Gastroesophageal sphincter (tissue), 4 donors: ENCODE measurements at regions not wholly inside any gene's neighbourhood (a gene's known extent, or its start where the extent isn't known, plus 50 kb on each side); places are given as distances from the start of the nearest gene placed in this dataset.

ENCODE experiments used
- ATAC-seq: fragments of 150-250 bp; one replicate; pipeline ENCODE4 v1.9.1; 2016; ENCODE audit warnings: mild to moderate bottlenecking, moderate library complexity
- H3K27ac ChIP-seq, 4 donors: fragments of 200-600 bp; sonication (generic) in 3 of 4; 1 replicate in 3 of 4; 2 replicates in 1 of 4; pipeline ENCODE4 v1.5.1; 2016 to 2019
- H3K27me3 ChIP-seq: fragments of 200-600 bp; sonication (generic); one replicate; pipeline ENCODE4 v1.5.1; 2019
- H3K36me3 ChIP-seq, 2 donors: fragments of 200-600 bp; sonication (generic); one replicate each; pipeline ENCODE4 v1.5.1; 2019; ENCODE audit warnings: control low read depth in 1 of 2
- H3K4me1 ChIP-seq, 3 donors: fragments of 200-600 bp; sonication (generic); 1 replicate in 2 of 3; 2 replicates in 1 of 3; pipeline ENCODE4 v1.5.1; 2016 to 2019; ENCODE audit warnings: control low read depth in 2 of 3
- H3K4me3 ChIP-seq, 2 donors: fragments of 200-600 bp; sonication (generic); one replicate each; pipeline ENCODE4 v1.5.1; 2019; ENCODE audit warnings: mild to moderate bottlenecking in 1 of 2, moderate library complexity in 1 of 2
- H3K9me3 ChIP-seq, 3 donors: fragments of 200-600 bp; sonication (generic); one replicate each; pipeline ENCODE4 v1.5.1; 2017 to 2019; ENCODE audit warnings: control low read depth in 2 of 3
- CTCF ChIP-seq, 4 experiments: fragments of 200-600 bp in 2 of 4; fragments of 450-650 bp in 2 of 4; sonication (generic) in 1 of 4; IDR thresholded peaks; one replicate each; pipeline ENCODE4 v1.5.1; 2017 to 2019; ENCODE audit warnings: antibody characterized with exemption in 4 of 4, mild to moderate bottlenecking in 2 of 4, moderate library complexity in 2 of 4
- EP300 ChIP-seq: sonication (generic); formaldehyde crosslinking; IDR thresholded peaks from one replicate; pipeline ENCODE4 v1.6.1; 2017; ENCODE audit warnings: antibody characterized with exemption, mild to moderate bottlenecking
- POLR2A ChIP-seq, 2 donors: fragments of 450-650 bp; IDR thresholded peaks; one replicate each; pipeline ENCODE4 v1.6.1; 2017; ENCODE audit warnings: antibody characterized with exemption in 2 of 2, mild to moderate bottlenecking in 2 of 2, moderate library complexity in 1 of 2
- POLR2AphosphoS5 ChIP-seq: sonication (generic); formaldehyde crosslinking; IDR thresholded peaks from one replicate; pipeline ENCODE4 v1.6.1; 2017; ENCODE audit warnings: antibody characterized with exemption
- WGBS, 2 donors: methylation state at CpG; one replicate each; pipeline ENCODE4 v1.1.5; 2018; ENCODE audit warnings: low coverage in 1 of 2; 5-methylcytosine and 5-hydroxymethylcytosine counted together

- H3K4me3 ChIP-seq = no peak overlapping the region
- ATAC-seq = peak; percentile 63
- WGBS, 2 donors = 77 to 90% methylated on average over 5 to 7 of the region's 14 CpGs
- H3K4me1 ChIP-seq = peaks cover 0 to 12% (median 0%) of the 10 kb centered on the region in 3 donors
- H3K9me3 ChIP-seq = peaks cover 0 to under 1% (median 0%) of the 10 kb centered on the region in 3 donors
- H3K27me3 ChIP-seq = no peaks in the 10 kb centered on the region
- H3K36me3 ChIP-seq = no peaks in the 10 kb centered on the region
- H3K27ac ChIP-seq = peak overlapping the region in 2 of 4 donors; percentile 7 to 24
- TF ChIP-seq POLR2AphosphoS5 = no peak
- no peak for TF ChIP-seq CTCF (IDR thresholded peaks at IDR 0.05)
- TF ChIP-seq EP300 = no peak
- TF ChIP-seq POLR2A (IDR thresholded peaks at IDR 0.05) = no peak
Observed at GRCh38 chr17:83182620-83183101, 103.3 kb downstream of the METRNL start.

GRCh38 chr17:83183145-83183948, 103.9 kb downstream of the METRNL start:
- Histone ChIP-seq H3K4me3 (no peak overlapping the region), H3K4me1 (peaks cover 0 to 12% (median 0%) of the 10 kb centered on the region in 3 donors), H3K9me3 (peaks cover 0 to 6% (median 0%) of the 10 kb centered on the region in 3 donors), H3K27me3 (no peaks in the 10 kb centered on the region), H3K27ac (peak overlapping the region in 1 of 4 donors; percentile 35), H3K36me3 (no peaks in the 10 kb centered on the region)
- 83 to 85% methylated on average over 8 to 25 of the region's 28 CpGs for WGBS, 2 donors
- no peak for TF ChIP-seq POLR2AphosphoS5
- no peak for ATAC-seq

- Histone ChIP-seq H3K4me3 (no peak overlapping the region), H3K36me3 (no peaks in the 10 kb centered on the region), H3K27me3 (no peaks in the 10 kb centered on the region), H3K9me3 (peaks cover 0 to 6% (median 0%) of the 10 kb centered on the region in 3 donors), H3K27ac (no peak overlapping the region), H3K4me1 (peaks cover 0 to 15% (median under 1%) of the 10 kb centered on the region in 3 donors)
- TF ChIP-seq EP300 = no peak
- TF ChIP-seq POLR2AphosphoS5 = no peak
- no peak for TF ChIP-seq CTCF (IDR thresholded peaks at IDR 0.05)
- no peak for TF ChIP-seq POLR2A (IDR thresholded peaks at IDR 0.05)
- ATAC-seq = no peak
- WGBS, 2 donors = 74 to 100% methylated on average over 1 to 10 of the region's 15 CpGs
Observed at GRCh38 chr17:83183951-83184506, 104.6 kb downstream of the METRNL start.

GRCh38 chr17:83185023-83186002, 105.9 kb downstream of the METRNL start:
- 100% methylated on average over 2 of the region's 9 CpGs; no CpG with 5 or more reads in 1 of the 2 donors for WGBS, 2 donors
- Histone ChIP-seq H3K4me1 (peaks cover 0 to 28% (median 12%) of the 10 kb centered on the region in 3 donors), H3K27ac (no peak overlapping the region), H3K27me3 (no peaks in the 10 kb centered on the region), H3K9me3 (peaks cover 0 to 6% (median 0%) of the 10 kb centered on the region in 3 donors), H3K36me3 (no peaks in the 10 kb centered on the region), H3K4me3 (no peak overlapping the region)
- TF ChIP-seq POLR2AphosphoS5 (no peak), CTCF (IDR thresholded peaks at IDR 0.05) (no peak), POLR2A (IDR thresholded peaks at IDR 0.05) (no peak), EP300 (no peak)
- ATAC-seq = no peak

GRCh38 chr17:83186226-83186625, 106.8 kb downstream of the METRNL start:
- Histone ChIP-seq H3K9me3 (peaks cover 0 to 6% (median 0%) of the 10 kb centered on the region in 3 donors), H3K27ac (no peak overlapping the region), H3K36me3 (no peaks in the 10 kb centered on the region), H3K27me3 (no peaks in the 10 kb centered on the region), H3K4me3 (no peak overlapping the region), H3K4me1 (peaks cover 0 to 37% (median 18%) of the 10 kb centered on the region in 3 donors)
- 32 to 60% methylated on average over 1 to 3 of the region's 4 CpGs for WGBS, 2 donors
- TF ChIP-seq POLR2AphosphoS5 (no peak), CTCF (IDR thresholded peaks at IDR 0.05) (no peak), POLR2A (IDR thresholded peaks at IDR 0.05) (no peak)
- ATAC-seq = no peak
